Keratinocyte (primary cell): ENCODE measurements at regions not wholly inside any gene's neighbourhood (a gene's known extent, or its start where the extent isn't known, plus 50 kb on each side); places are given as distances from the start of the nearest gene placed in this dataset.
"Not testable (repeated sequence)": the region's sequence is repeated elsewhere in the genome, so short reads cannot be mapped to it uniquely, and the experiment has no call there.

ENCODE experiments used
- DNase-seq: peaks from one replicate; pipeline ENCODE4 v3.0.0-alpha.2; 2011; ENCODE audit warnings: low read depth, missing footprints, low spot score
- FAIRE-seq: peaks from 2 replicates; lab custom pipeline; 2011; peaks lifted over from hg19 to GRCh38; lab: Jason Lieb, UNC
- H2AFZ ChIP-seq: 2 replicates; pipeline ENCODE4 v1.6.0; 2012; ENCODE audit warnings: low read length, control low read depth, inconsistent platforms; ENCODE audit not compliant: control insufficient read depth
- H3K27ac ChIP-seq: 2 replicates; pipeline ENCODE4 v1.5.1; 2011; ENCODE audit warnings: low read length; ENCODE audit not compliant: control insufficient read depth, insufficient read depth
- H3K27me3 ChIP-seq: 3 replicates; pipeline ENCODE4 v1.6.0; 2011; ENCODE audit warnings: low read length; ENCODE audit not compliant: control insufficient read depth, insufficient read depth; ENCODE audit errors: extremely low read depth
- H3K36me3 ChIP-seq, 2 experiments: 2 replicates in 1 of 2; 3 replicates in 1 of 2; pipeline ENCODE4 v1.5.1; 2011; ENCODE audit warnings: low read length in 2 of 2, mild to moderate bottlenecking in 1 of 2; ENCODE audit not compliant: control insufficient read depth in 2 of 2, insufficient read depth in 2 of 2; ENCODE audit errors: extremely low read depth in 1 of 2
- H3K4me1 ChIP-seq: 3 replicates; pipeline ENCODE4 v1.5.1; 2011; ENCODE audit warnings: low read length; ENCODE audit not compliant: control insufficient read depth, insufficient read depth; ENCODE audit errors: extremely low read depth
- H3K4me2 ChIP-seq: 3 replicates; pipeline ENCODE4 v1.6.0; 2011; ENCODE audit warnings: low read depth, low read length; ENCODE audit not compliant: control insufficient read depth, insufficient read depth; ENCODE audit errors: extremely low read depth
- H3K4me3 ChIP-seq, 3 experiments: fragments of 200-600 bp in 1 of 3; sonication (generic) in 1 of 3; 2 replicates in 2 of 3; 3 replicates in 1 of 3; pipeline ENCODE4 v1.5.1; 2011 to 2016; ENCODE audit warnings: low read length in 3 of 3, mild to moderate bottlenecking in 3 of 3, control low read depth in 2 of 3, inconsistent platforms in 1 of 3, low read depth in 1 of 3, mixed read lengths in 1 of 3, mixed run types in 1 of 3, moderate library complexity in 1 of 3; ENCODE audit not compliant: control insufficient read depth in 2 of 3, insufficient read depth in 2 of 3; ENCODE audit errors: extremely low read depth in 1 of 3
- H3K79me2 ChIP-seq: 2 replicates; pipeline ENCODE4 v1.6.0; 2012; ENCODE audit warnings: low read length; ENCODE audit not compliant: control insufficient read depth, insufficient read depth
- H3K9ac ChIP-seq: 3 replicates; pipeline ENCODE4 v1.6.0; 2011; ENCODE audit warnings: low read length; ENCODE audit not compliant: control insufficient read depth, insufficient read depth; ENCODE audit errors: extremely low read depth
- H3K9me1 ChIP-seq: 3 replicates; pipeline ENCODE4 v1.6.0; 2011; ENCODE audit warnings: low read length; ENCODE audit not compliant: control insufficient read depth, insufficient read depth; ENCODE audit errors: extremely low read depth
- H3K9me3 ChIP-seq: 2 replicates; pipeline ENCODE4 v1.5.1; 2012; ENCODE audit warnings: low read depth, low read length; ENCODE audit not compliant: control insufficient read depth
- H4K20me1 ChIP-seq: 3 replicates; pipeline ENCODE4 v1.6.0; 2011; ENCODE audit warnings: low read length; ENCODE audit not compliant: control insufficient read depth, insufficient read depth; ENCODE audit errors: extremely low read depth
- EZH2 ChIP-seq: IDR thresholded peaks from one replicate; pipeline ENCODE4 v1.6.1; 2012; ENCODE audit warnings: inconsistent platforms, mild to moderate bottlenecking, low read length, moderate library complexity
- dilution Hi-C: fragments of 300-500 bp; cut with MboI; formaldehyde crosslinking; loops from one replicate; pipeline ENCODE4 v1.7.0; 2020; ENCODE audit warnings: low sequenced_read_pairs; ENCODE audit not compliant: extremely low pct_ligation_motif_present
- TF ChIP-seq, protein P1 (sequence below), 3 experiments: IDR thresholded peaks in 1 of 3; conservative IDR thresholded peaks in 1 of 3; optimal IDR thresholded peaks in 1 of 3; 2 replicates in 2 of 3; 3 replicates in 1 of 3; pipeline versions ENCODE3 to v1.5.1; 2011; ENCODE audit warnings: low read length in 3 of 3, mild to moderate bottlenecking in 3 of 3, moderate library complexity in 2 of 3, control low read depth in 1 of 3, inconsistent platforms in 1 of 3; ENCODE audit not compliant: insufficient read depth in 2 of 3; ENCODE audit errors: extremely low read depth in 1 of 3

DNA sequence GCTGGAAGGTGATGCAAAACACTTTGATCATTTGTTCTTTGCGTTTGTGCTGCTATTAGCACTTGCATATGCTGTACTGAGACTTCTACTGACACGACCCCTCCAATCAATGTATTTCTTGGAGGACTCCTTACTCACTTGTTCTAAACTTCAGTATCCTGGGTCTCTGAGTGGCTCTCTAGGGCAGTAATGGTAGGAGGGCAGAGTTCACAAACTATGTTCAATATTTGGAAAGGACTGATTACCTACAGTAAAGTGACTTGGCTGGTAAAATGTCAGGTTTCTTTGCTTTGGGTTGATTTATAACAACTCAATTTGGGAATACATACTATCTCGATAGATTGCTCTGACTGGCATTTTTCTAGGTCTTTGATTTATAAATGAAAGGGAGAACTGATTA lies 93.7 kb downstream of the TRIM43 start:
- no peaks in the 10 kb centered on the region for H3K9me1 ChIP-seq
- H2AFZ ChIP-seq, result no peak overlapping the region
- no peak overlapping the region for H3K9ac ChIP-seq
- H3K27ac ChIP-seq, result no peak overlapping the region
- DNase-seq, result no peak
- H3K4me3 ChIP-seq, result no peak overlapping the region
- H3K36me3 ChIP-seq, result no peaks in the 10 kb centered on the region
- H3K79me2 ChIP-seq, result no peaks in the 10 kb centered on the region
- H3K4me1 ChIP-seq, result peaks cover 20% of the 10 kb centered on the region
- no peaks in the 10 kb centered on the region for H3K27me3 ChIP-seq
- H3K4me2 ChIP-seq, result no peak overlapping the region
- H4K20me1 ChIP-seq, result no peaks in the 10 kb centered on the region
- TF ChIP-seq EZH2, result no peak
- TF ChIP-seq, protein P1, sequence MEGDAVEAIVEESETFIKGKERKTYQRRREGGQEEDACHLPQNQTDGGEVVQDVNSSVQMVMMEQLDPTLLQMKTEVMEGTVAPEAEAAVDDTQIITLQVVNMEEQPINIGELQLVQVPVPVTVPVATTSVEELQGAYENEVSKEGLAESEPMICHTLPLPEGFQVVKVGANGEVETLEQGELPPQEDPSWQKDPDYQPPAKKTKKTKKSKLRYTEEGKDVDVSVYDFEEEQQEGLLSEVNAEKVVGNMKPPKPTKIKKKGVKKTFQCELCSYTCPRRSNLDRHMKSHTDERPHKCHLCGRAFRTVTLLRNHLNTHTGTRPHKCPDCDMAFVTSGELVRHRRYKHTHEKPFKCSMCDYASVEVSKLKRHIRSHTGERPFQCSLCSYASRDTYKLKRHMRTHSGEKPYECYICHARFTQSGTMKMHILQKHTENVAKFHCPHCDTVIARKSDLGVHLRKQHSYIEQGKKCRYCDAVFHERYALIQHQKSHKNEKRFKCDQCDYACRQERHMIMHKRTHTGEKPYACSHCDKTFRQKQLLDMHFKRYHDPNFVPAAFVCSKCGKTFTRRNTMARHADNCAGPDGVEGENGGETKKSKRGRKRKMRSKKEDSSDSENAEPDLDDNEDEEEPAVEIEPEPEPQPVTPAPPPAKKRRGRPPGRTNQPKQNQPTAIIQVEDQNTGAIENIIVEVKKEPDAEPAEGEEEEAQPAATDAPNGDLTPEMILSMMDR (optimal IDR thresholded peaks at IDR 0.05 in 1 of 3, IDR thresholded peaks at IDR 0.05 in 1 of 3, conservative IDR thresholded peaks at IDR 0.05 in 1 of 3; ENCODE audit: extremely low read depth in 1 of 3, insufficient read depth in 2 of 3, low read length in 3 of 3), result no peak
- no peaks in the 10 kb centered on the region for H3K9me3 ChIP-seq
- dilution Hi-C loops, result no loop called here
- no peak for FAIRE-seq

DNA sequence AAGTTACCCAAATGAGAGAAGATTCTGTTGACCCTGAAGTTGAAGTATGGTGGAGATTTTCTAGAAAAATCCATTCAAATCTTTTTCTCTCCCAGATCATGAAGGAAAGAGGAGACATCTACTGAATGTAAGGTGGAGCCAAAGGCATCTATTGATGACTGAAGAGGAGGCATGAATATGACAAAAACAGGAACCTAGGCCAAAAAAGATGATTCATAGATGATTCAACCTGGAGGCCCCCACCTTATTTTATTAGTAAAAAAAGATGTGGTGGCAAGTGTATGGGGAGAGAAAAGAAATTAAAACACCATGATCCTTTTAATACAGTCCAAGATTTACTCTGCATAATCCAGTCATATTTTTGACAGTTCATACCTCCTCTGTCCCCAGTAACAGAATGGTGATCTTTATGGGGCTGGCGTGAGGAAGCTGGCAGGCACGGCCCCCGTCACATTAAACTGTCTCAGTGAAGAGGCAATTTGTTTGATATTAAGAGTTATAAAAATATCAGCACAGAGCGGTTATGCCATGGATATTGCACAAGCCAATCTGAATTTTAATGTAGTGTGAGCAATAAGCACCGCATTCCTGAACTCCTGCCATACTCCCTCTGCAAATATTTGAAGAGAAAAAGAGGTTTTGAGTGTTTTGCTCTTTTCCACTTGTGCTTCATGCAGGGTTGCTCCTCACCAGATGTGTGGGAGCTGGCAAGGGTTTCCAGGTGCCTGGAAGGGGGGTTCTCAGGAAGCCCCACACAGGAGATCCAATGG lies 94.4 kb downstream of the TRIM43 start:
- H3K36me3 ChIP-seq, H3K27ac ChIP-seq, H2AFZ ChIP-seq, H3K9me1 ChIP-seq, dilution Hi-C loops, H4K20me1 ChIP-seq, H3K79me2 ChIP-seq, H3K4me2 ChIP-seq, H3K4me3 ChIP-seq, H3K9me3 ChIP-seq, H3K9ac ChIP-seq, H3K27me3 ChIP-seq, DNase-seq: not testable (repeated sequence)
- peaks cover 20% of the 10 kb centered on the region for H3K4me1 ChIP-seq
- peak; percentile 9 for FAIRE-seq

DNA sequence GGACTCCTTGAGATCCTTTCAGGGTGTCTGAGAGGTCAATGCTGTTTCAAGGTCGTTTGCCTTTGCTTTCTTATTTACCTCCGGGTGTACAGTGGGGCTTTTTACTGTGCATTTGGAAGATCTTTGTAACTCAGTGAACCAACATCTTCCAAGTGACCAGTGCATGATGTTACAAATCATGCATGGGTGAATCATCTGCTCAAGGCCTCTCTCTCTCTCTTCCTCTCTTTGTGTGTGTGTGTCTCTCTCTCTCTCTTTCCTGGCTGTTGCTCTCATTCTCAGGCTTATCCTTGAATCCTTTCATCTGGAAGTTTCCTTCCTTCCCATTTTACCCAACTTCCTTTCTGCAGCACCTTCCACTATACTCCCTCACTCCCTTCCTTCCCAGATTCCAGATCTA lies 96.1 kb downstream of the TRIM43 start:
- H3K36me3 ChIP-seq, H3K9me1 ChIP-seq, DNase-seq, H3K9ac ChIP-seq, H3K4me3 ChIP-seq, H3K27ac ChIP-seq, H2AFZ ChIP-seq, H3K9me3 ChIP-seq, dilution Hi-C loops, H3K4me2 ChIP-seq, H4K20me1 ChIP-seq, H3K27me3 ChIP-seq, H3K79me2 ChIP-seq: not testable (repeated sequence)
- FAIRE-seq, result peak; percentile 75
- H3K4me1 ChIP-seq, result peaks cover 16% of the 10 kb centered on the region

DNA sequence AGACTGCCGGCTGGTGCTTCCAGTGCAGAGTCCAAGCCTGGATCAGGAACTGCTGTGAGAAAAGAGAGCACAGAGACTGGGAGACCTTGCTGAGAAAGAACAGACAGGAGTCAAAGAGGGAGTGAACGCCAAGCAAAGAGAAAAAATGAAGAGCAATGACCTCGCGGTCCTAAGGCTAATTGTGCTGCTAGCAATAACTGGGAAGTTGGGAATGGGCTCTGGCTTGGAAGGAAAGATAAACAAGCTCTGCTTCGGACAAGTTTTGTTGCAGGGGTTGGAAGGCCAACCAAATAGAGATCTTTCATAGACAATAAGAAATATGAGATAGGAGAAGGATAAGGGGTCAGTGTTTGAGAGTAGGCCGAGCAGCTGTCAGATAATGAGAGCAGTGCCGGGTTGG lies 99.4 kb downstream of the TRIM43 start:
- H3K79me2 ChIP-seq, FAIRE-seq, H3K4me1 ChIP-seq, H3K4me3 ChIP-seq, H3K9me3 ChIP-seq, H3K27ac ChIP-seq, DNase-seq, H3K9me1 ChIP-seq, dilution Hi-C loops, H2AFZ ChIP-seq, H3K36me3 ChIP-seq, H3K27me3 ChIP-seq, H4K20me1 ChIP-seq, H3K4me2 ChIP-seq, H3K9ac ChIP-seq: not testable (repeated sequence)
